NCI-H1694 (cell line): ENCODE measurements at regions not wholly inside any gene's neighbourhood (a gene's known extent, or its start where the extent isn't known, plus 50 kb on each side); places are given as distances from the start of the nearest gene placed in this dataset.

Experiments
- DNase-seq: peaks from one replicate; lab custom pipeline; 2025; lab: John Stamatoyannopoulos, UW

- DNase-seq = no peak
Observed at GRCh38 chr6:144843701-144844100, 558.6 kb downstream of the UTRN start.

GRCh38 chr6:144844596-144844995 is 559.5 kb downstream of the UTRN start:
- no peak for DNase-seq

- DNase-seq = no peak
Observed at GRCh38 chr6:144845186-144845585, 560.1 kb downstream of the UTRN start.

GRCh38 chr6:144847916-144848315 is 562.8 kb downstream of the UTRN start:
- no peak for DNase-seq

- no peak for DNase-seq
Observed at GRCh38 chr6:144849920-144850319, 564.8 kb downstream of the UTRN start.

GRCh38 chr6:144853603-144854002 is 568.5 kb downstream of the UTRN start:
- DNase-seq = no peak

GRCh38 chr6:144854654-144855053 is 569.5 kb downstream of the UTRN start:
- DNase-seq = no peak

- DNase-seq = no peak
Observed at GRCh38 chr6:144855375-144855774, 570.2 kb downstream of the UTRN start.

- no peak for DNase-seq
Observed at GRCh38 chr6:144855812-144856531, 570.8 kb downstream of the UTRN start.

- no peak for DNase-seq
Observed at GRCh38 chr6:144856622-144857021, 571.5 kb downstream of the UTRN start.

GRCh38 chr6:144857086-144857485 is 572.0 kb downstream of the UTRN start:
- DNase-seq = no peak

GRCh38 chr6:144862769-144863168 is 577.6 kb downstream of the UTRN start:
- no peak for DNase-seq

GRCh38 chr6:144867761-144868160 is 582.6 kb downstream of the UTRN start:
- DNase-seq = no peak

GRCh38 chr6:144870782-144871181 is 585.6 kb downstream of the UTRN start:
- no peak for DNase-seq

- DNase-seq = no peak
Observed at GRCh38 chr6:144873623-144874378, 588.7 kb downstream of the UTRN start.

- no peak for DNase-seq
Observed at GRCh38 chr6:144876689-144877088, 591.6 kb downstream of the UTRN start.

- DNase-seq = no peak
Observed at GRCh38 chr6:144877118-144877517, 592.0 kb downstream of the UTRN start.

GRCh38 chr6:144878577-144878976 is 593.4 kb downstream of the UTRN start:
- DNase-seq = no peak

- no peak for DNase-seq
Observed at GRCh38 chr6:144879436-144879835, 594.3 kb downstream of the UTRN start.

GRCh38 chr6:144882425-144882824 is 597.3 kb downstream of the UTRN start:
- no peak for DNase-seq

- no peak for DNase-seq
Observed at GRCh38 chr6:144883915-144884314, 598.8 kb downstream of the UTRN start.

- DNase-seq = no peak
Observed at GRCh38 chr6:144885817-144886216, 600.7 kb downstream of the UTRN start.

GRCh38 chr6:144886682-144887081 is 601.5 kb downstream of the UTRN start:
- DNase-seq = no peak

- no peak for DNase-seq
Observed at GRCh38 chr6:144888621-144889020, 603.5 kb downstream of the UTRN start.
